ENCODE measurements at regions not wholly inside any gene's neighbourhood (a gene's known extent, or its start where the extent isn't known, plus 50 kb on each side); places are given as distances from the start of the nearest gene placed in this dataset.
A peak's percentile ranks its signal among the peaks of the same experiment; 100 is the strongest.

DNA sequence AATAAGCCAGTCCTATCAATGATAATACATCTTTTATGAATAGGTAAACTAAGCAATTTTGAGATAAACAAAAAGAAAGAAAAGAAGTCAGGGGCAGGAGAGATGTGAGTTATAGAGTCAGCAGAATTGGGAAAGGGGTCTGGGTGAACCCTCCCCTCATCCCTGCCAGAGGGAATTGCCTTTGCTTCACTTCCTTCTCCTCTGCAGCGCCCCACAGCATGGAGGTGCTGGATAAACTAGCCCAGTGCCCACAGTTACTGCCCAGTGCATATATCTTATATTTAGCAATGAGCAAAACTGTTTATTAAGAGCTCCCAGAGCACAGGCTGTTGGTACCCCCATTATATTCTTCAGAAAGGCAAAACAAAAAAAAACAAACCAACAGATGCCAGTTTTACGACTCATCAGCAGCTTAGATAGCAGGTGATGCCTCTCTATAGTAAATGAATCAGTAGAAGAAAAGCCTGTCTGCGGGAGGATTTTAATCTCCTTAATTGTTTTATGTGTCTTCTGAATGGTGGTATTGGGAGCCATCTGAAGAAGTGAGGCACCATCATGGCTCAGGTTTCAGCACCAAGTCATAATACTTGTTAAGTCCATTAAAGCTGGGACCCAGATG, 419.2 kb downstream of the EPM2A start:
- FAIRE-seq (no peak), DNase-seq (ENCODE audit: low read depth in 1 of 2, low spot score in 2 of 2) (no peak)
- H2BK12ac ChIP-seq (ENCODE audit: low read depth, low read length) = no peak overlapping the region
- no peaks in the 10 kb centered on the region for H3K36me3 ChIP-seq (ENCODE audit: control insufficient read depth in 2 of 4, insufficient read depth in 4 of 4, low read length in 3 of 4)
- H4K5ac ChIP-seq (ENCODE audit: insufficient read length, low read depth, low read length) = no peak overlapping the region
- H3K79me2 ChIP-seq (ENCODE audit: control insufficient read depth in 1 of 2, insufficient read depth in 2 of 2, low read length in 2 of 2) = no peaks in the 10 kb centered on the region
- no peaks in the 10 kb centered on the region for H3K79me1 ChIP-seq (ENCODE audit: low read depth, low read length)
- no peaks in the 10 kb centered on the region for H3K23me2 ChIP-seq (ENCODE audit: low read depth, low read length)
- peak overlapping the region in 1 of 2 experiments; percentile 34; a peak in 1 of 4 replicates for H3K4me2 ChIP-seq (ENCODE audit: insufficient read depth in 1 of 2, low read depth in 2 of 2, low read length in 2 of 2)
- no peak overlapping the region for H3K23ac ChIP-seq (ENCODE audit: insufficient read length)
- H4K91ac ChIP-seq (replicated peaks; ENCODE audit: insufficient read length, low read length) = no peak overlapping the region
- H2BK5ac ChIP-seq (ENCODE audit: low read depth, low read length) = no peak overlapping the region
- H2AFZ ChIP-seq (ENCODE audit: low read length) = no peak overlapping the region
- H2AK5ac ChIP-seq (ENCODE audit: low read depth, low read length) = no peak overlapping the region
- no peaks in the 10 kb centered on the region for H3K27me3 ChIP-seq (replicated peaks in 1 of 4; ENCODE audit: control insufficient read depth in 3 of 4, extremely low read depth in 1 of 4, insufficient read depth in 3 of 4, low read length in 3 of 4)
- no peaks in the 10 kb centered on the region for H4K20me1 ChIP-seq (replicated peaks in 1 of 2; ENCODE audit: control insufficient read depth in 1 of 2, insufficient read depth in 2 of 2, low read length in 2 of 2)
- no peak overlapping the region for H3K9ac ChIP-seq (replicated peaks in 1 of 4; ENCODE audit: extremely low read depth in 1 of 4, low read depth in 3 of 4, low read length in 3 of 4)
- H3K4me1 ChIP-seq (replicated peaks in 1 of 4; ENCODE audit: control insufficient read depth in 3 of 4, insufficient read depth in 4 of 4, low read length in 3 of 4) = no peaks in the 10 kb centered on the region
- H3K18ac ChIP-seq (ENCODE audit: extremely low read depth, low read length) = no peak overlapping the region
- no peak overlapping the region for H2BK20ac ChIP-seq (ENCODE audit: low read length)
- H3K56ac ChIP-seq (replicated peaks; ENCODE audit: insufficient read length, low read depth, low read length) = no peak overlapping the region
- no peak overlapping the region for H3K27ac ChIP-seq (ENCODE audit: low read depth, low read length)
- no peaks in the 10 kb centered on the region for H3K9me3 ChIP-seq (ENCODE audit: insufficient read depth in 2 of 2, low read depth in 1 of 2, low read length in 1 of 2)
- POLR2A ChIA-PET (ENCODE audit: partially characterized antibody) = no interaction called here
- no peak overlapping the region for H2BK120ac ChIP-seq (replicated peaks; ENCODE audit: low read depth, low read length)
- 87% methylated on average over 3 of the region's 3 CpGs; no CpG with 5 or more reads in 1 of the 2 experiments for WGBS, 2 experiments (ENCODE audit: extremely low coverage in 1 of 2, insufficient coverage in 1 of 2, insufficient read length in 1 of 2, insufficient replicate concordance in 2 of 2, low coverage in 1 of 2, low lambda C conversion rate in 2 of 2, missing lambda C conversion rate in 1 of 2)
- no peak overlapping the region for H3K4me3 ChIP-seq (ENCODE audit: extremely low read depth in 1 of 4, insufficient read depth in 2 of 4, low read depth in 3 of 4, low read length in 4 of 4)
- no peak overlapping the region for H3K14ac ChIP-seq (ENCODE audit: insufficient read length)
- H3K4ac ChIP-seq (replicated peaks; ENCODE audit: insufficient read length, low read depth, low read length) = no peak overlapping the region
- CTCF ChIA-PET (ENCODE audit: partially characterized antibody) = no interaction called here
- no peak overlapping the region for H2BK15ac ChIP-seq (ENCODE audit: low read length)
- no peak overlapping the region for H4K8ac ChIP-seq (ENCODE audit: extremely low read depth, insufficient read depth, low read length)
- TF ChIP-seq SP1 (IDR thresholded peaks at IDR 0.05; ENCODE audit: low read depth, low read length) = no peak

Data from H1 (cell line).